GM19452 (cell line): ENCODE measurements at regions not wholly inside any gene's neighbourhood (a gene's known extent, or its start where the extent isn't known, plus 50 kb on each side); places are given as distances from the start of the nearest gene placed in this dataset.
"Not testable (repeated sequence)": the region's sequence is repeated elsewhere in the genome, so short reads cannot be mapped to it uniquely, and the experiment has no call there.

Source experiments
- ATAC-seq: cut with Tn5 transposase; IDR thresholded peaks from one replicate; pipeline ENCODE4 v1.9.1; 2021; ENCODE audit not compliant: unreplicated experiment

DNA sequence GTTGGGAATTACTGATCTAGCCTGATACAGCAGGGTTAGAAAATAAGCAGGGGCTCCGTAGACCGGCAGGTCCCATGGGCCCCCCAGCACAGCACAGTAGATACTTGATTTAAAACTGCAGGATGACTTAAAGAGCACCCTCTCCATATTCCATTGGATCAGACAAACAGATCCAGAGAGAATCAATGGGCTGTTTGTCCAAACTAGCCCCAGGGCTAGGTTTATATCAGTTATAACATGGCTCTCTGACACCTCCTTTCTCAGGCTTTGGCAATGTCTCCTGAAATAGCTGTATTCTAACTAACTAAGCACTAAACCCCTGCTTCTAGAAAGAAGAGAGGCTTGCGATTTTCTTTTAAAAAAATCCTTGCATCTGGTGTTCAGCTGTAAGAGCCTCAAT, 100.4 kb upstream of the GALNT18 start:
- ATAC-seq: no peak

DNA sequence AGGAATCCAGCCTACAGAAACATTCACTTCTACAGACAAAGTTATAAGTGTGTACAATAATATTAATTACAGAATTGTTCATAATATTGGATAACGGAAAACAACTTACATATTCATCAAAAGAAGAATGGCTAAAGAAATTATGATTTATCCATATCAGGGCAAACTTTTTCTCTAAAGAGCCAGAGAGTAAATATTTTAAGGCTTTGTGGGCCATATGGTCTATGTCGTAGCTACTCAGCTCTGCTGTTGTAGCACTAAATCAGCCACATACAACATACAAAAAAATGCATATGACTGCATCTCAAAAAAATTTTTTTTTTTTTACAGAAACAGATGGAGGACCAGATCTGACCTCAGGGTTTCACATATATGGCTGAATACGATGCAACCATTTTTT, 96.7 kb upstream of the GALNT18 start:
- ATAC-seq: no peak

DNA sequence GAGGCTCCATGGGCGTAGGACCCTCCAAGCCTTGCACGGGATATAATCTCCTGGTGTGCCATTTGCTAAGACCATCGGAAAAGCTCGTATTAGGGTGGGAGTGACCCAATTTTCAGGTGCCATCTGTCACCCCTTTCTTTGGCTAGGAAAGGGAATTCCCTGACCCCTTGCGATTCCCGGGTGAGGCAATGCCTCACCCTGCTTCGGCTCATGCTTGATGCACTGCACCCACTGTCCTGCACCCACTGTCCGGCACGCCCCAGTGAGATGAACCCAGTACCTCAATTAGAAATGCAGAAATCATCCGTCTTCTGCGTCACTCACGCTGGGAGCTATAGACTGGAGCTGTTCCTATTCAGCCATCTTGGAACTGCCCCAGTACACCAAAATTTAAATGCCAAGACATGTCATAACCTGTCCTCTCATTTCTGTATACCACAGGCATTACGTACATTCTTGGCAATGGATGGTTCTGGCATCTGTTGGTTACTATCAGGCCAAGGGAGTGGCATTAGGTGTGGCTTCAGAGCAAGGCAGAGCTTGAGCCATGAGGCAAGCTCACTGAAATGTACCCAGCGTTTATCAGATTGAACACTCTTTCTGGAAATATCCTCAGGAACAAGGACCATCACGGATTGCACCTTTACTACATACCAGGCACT, 95.4 kb upstream of the GALNT18 start:
- ATAC-seq: no peak

DNA sequence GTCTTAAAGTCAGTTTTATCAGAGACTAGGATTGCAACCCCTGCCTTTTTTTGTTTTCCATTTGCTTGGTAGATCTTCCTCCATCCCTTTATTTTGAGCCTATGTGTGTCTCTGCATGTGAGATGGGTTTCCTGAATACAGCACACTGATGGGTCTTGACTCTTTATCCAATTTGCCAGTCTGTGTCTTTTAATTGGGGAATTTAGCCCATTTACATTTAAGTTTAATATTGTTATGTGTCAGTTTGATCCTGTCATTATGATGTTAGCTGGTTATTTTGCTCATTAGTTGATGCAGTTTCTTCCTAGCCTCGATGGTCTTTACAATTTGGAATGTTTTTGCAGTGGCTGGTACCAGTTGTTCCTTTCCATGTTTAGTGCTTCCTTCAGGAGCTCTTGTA, 93.3 kb upstream of the GALNT18 start:
- not testable (repeated sequence) for ATAC-seq

- no peak for ATAC-seq
These were observed 88.8 kb upstream of the GALNT18 start for GRCh38 chr11:11710556-11710955.

DNA sequence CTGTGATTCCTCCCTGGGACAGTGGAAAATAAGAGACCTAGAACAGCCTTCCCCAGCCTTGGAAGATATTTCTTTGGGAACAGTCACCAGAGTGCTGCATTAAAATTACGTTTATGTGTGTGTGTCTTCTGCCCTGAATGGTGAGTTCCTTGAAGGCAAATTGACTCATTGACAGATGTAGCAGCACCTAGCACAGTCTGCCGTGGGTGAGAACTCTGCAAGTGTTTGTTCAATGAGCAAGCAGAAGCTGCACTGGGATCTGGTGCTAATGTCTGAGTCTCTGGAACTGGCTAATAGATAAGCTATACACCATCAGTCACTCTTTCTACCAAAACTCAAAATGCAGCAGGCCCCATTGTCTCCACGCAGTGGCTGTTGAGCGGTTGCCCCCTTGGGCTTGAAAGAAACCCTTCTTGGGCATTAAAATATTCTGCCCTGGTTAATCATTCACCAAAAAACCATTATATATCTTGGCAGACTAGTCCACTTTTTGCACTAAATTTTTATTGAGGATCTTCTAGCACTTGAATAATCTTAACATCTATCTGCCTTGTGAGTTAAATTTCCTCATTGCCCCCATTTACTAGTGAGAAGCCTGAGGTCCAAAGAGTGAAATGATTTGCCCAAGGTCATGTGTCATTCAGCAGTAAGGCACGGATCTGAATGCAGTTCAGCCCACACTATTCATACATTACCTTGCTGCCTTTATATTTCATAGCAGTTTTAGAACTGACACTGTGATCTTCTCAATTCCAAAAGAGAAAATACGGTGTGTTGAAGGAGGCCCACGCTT, 87.8 kb upstream of the GALNT18 start:
- ATAC-seq: no peak

- ATAC-seq: no peak
These were observed 86.5 kb upstream of the GALNT18 start for GRCh38 chr11:11708256-11708655.

DNA sequence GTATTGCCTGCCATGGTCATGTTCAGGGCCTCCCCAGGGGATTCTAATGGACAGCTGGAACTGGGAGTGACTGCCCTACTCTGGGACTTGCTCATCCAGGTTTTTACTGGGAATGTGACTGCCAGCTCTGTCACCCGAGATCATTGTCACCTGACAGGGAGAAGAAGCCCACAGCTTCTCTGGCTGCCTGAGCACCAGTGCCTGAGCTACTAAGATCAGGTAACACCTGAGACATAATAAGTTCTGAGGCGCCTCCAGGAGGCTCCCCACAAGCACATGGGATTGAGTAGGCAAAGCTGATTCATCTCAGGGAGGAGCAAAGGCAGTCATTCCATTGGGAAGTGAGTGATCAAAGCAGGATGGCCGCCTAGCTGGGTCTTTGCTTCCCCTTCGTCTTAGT, 84.2 kb upstream of the GALNT18 start:
- no peak for ATAC-seq

GRCh38 chr11:11703885-11704284, 82.1 kb upstream of the GALNT18 start:
- ATAC-seq: no peak

DNA sequence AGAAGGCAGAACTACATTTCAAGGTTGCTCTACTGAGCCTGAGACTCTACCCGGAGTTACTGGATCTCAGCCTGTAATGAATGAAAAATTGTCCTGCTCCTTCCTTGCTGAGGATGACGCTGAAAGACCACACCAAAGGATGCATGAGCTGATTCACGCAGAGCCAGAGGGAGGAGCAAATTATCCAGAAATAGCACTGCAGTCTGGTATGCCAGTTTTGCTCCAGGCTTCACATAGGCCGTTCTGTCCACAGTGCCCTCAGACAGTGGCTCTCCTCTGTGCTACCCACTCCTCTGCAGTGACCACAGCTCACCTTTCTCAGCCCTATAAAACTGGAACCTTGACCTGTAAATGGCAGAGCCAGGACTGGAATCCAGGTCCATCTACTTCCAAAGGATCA, 79.3 kb upstream of the GALNT18 start:
- ATAC-seq: no peak

DNA sequence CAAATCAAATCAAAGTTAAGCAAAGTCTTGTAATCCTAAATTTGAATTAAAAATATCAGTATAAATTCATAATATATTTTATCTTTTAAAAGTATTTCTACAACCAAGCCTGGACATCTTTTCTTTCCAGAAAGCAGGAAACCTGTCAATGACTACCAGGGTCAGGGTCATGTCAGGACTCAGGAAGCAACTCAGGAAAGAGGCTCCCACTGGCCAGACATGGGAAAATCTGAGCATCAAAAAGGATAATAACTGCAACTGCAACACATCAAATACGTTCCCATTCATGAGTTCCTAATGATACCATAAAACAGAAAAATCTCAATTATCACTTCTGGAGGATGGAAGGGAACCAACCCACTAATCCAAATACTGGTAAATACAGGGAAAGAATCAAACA, 76.0 kb upstream of the GALNT18 start:
- ATAC-seq: no peak

- ATAC-seq: no peak
These were observed 69.7 kb upstream of the GALNT18 start for GRCh38 chr11:11691296-11692151.

GRCh38 chr11:11681536-11681935, 59.7 kb upstream of the GALNT18 start:
- no peak for ATAC-seq

DNA sequence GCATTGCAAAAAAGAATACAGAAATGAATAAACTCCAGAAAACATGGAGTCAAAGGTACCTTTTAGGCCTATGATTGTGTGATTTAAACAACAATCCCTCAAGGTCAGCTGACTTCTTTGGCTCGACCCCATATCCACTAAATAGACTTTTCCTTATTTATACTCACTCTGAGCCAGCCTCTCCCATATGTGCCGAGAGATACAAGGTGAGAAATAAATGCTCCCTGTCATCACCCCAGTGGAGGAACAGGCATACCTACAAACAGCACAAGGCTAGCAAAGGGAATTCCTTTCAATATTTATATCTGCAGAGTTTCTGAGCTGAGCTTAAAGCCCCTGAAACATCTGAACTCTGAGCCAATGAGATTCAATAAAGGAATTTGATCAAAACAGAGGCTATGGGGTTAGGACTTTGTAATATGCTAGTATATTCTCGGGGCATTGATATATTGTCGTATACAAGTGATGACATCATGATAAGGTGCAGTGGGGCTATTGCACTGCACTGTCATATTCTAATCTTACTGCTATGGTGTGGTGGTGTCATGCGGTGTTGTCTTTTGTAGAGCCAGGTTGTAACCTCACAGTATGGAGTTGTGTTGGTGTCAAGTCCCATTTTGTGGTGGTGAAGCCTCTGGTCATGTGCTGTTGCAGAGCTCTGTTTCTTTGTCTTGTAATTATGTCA, 56.0 kb upstream of the GALNT18 start:
- no peak for ATAC-seq

DNA sequence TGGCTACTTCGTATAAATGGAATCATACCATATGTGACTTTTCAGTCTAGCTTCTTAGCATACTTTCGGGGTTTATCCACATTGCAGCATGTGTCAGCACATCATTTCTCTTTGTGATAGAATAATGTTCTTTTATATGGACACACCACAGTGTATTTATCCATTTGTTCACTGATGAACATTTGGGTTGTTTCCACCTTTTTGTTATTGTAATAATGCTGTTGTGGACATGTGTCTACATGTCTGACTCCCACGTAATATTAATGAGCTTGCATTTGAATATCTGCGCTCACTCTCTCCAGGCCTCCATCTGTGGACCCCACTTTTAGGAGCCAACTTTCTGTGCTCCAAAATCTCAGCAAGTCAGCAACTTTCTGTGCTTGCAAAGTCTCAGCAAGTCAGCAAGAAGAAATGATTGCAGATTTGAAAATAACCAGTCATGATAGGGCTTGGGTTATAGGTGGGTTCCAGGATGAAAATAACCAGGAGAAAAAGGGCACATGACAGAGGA, 53.9 kb upstream of the GALNT18 start:
- no peak for ATAC-seq

GRCh38 chr11:11672789-11673188, 51.0 kb upstream of the GALNT18 start:
- ATAC-seq: no peak

- no peak for ATAC-seq
These were observed 50.3 kb upstream of the GALNT18 start for GRCh38 chr11:11672101-11672500.
